ENCODE measurements at regions not wholly inside any gene's neighbourhood (a gene's known extent, or its start where the extent isn't known, plus 50 kb on each side); places are given as distances from the start of the nearest gene placed in this dataset.

GRCh38 chr5:133782736-133783135, 170.4 kb upstream of the FSTL4 start:
- Mint-ChIP-seq H3K4me1 (ENCODE audit: low read depth) (no peaks in the 10 kb centered on the region), H3K4me3 (ENCODE audit: low read depth) (no peak overlapping the region), H3K9me3 (ENCODE audit: low read depth) (no peaks in the 10 kb centered on the region), H3K27ac (no peak overlapping the region), H3K27me3 (peaks cover 10% of the 10 kb centered on the region), H3K36me3 (ENCODE audit: insufficient read depth) (no peaks in the 10 kb centered on the region)
- DNase-seq (ENCODE audit: low spot score, unreplicated experiment) = no peak
- no peak for TF ChIP-seq CTCF (IDR thresholded peaks at IDR 0.05; ENCODE audit: unreplicated experiment)

DNA sequence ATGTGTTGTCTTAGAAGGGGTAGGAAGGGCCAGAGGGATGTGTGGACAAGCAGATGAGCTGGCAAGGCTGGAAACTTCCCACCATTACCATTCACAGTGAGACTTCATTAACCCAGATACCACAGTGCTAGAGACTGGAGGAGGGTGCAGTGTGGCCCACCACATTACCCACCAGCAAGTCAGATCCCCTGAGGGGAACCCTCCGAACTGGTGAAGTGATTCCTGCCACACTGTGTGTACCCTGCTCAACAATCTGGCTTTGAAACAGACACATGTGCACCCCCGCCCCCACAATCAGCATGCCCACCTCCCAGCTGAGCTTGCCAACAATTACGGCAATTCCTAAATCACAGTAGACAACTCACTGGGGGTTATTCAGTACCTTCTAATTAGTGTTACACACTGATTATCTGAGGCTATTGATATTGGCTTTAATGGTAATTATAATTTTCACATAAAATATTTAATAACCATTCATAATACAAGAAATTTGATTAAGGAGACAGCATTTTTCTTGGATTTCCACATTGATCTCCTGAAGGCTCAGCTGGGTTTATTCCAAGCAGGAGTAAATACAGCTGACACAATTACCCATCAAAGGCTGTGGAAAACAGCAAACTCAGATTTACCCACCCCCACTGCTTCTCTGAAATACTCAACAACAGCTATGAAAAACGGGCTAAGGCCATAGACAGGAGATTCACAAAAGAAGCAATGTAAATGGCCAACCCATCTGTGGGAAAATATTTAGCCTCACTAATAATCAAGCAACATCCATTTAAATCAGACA, 169.3 kb upstream of the FSTL4 start:
- Mint-ChIP-seq H3K27ac (no peak overlapping the region), H3K9me3 (ENCODE audit: low read depth) (no peaks in the 10 kb centered on the region), H3K36me3 (ENCODE audit: insufficient read depth) (no peaks in the 10 kb centered on the region), H3K4me3 (ENCODE audit: low read depth) (no peak overlapping the region), H3K27me3 (peaks cover 10% of the 10 kb centered on the region), H3K4me1 (ENCODE audit: low read depth) (no peaks in the 10 kb centered on the region)
- no peak for DNase-seq (ENCODE audit: low spot score, unreplicated experiment)
- no peak for TF ChIP-seq CTCF (IDR thresholded peaks at IDR 0.05; ENCODE audit: unreplicated experiment)

DNA sequence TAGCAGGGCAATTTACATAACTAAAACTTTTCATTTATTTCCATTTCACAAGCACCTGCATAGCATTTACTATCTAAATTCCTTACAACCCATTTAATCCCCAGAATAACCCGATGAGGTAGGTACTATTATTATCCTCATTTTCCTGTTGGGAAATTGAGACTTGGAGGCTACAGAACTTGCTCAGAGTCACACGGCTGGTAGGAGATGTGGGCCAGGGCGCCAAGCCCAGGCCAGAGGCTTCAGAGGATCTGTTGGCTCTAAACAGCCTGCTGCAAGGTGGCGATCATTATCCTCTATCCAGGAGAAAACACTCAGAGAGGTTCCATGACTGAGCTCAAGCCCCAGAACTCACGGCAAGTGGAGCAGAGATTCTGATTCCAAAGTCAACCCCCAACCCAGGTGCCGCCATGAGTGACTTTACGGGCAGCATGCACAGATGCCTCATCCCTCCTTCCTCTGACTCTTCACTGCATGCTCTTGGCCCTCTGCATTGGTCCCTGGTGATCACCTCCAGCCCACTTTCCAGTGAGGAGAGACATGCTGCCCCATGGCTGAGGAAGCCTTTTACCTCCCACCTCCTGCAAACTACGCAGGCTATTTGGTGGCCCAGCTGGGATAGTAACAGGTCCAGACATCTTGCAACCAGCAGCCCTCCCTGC, 168.4 kb upstream of the FSTL4 start:
- Mint-ChIP-seq H3K36me3 (ENCODE audit: insufficient read depth) (no peaks in the 10 kb centered on the region), H3K9me3 (ENCODE audit: low read depth) (no peaks in the 10 kb centered on the region), H3K27ac (no peak overlapping the region), H3K4me3 (ENCODE audit: low read depth) (no peak overlapping the region), H3K4me1 (ENCODE audit: low read depth) (no peaks in the 10 kb centered on the region), H3K27me3 (peaks cover 6% of the 10 kb centered on the region)
- no peak for TF ChIP-seq CTCF (IDR thresholded peaks at IDR 0.05; ENCODE audit: unreplicated experiment)
- DNase-seq (ENCODE audit: low spot score, unreplicated experiment) = no peak

- Mint-ChIP-seq H3K36me3 (ENCODE audit: insufficient read depth) (no peaks in the 10 kb centered on the region), H3K4me3 (ENCODE audit: low read depth) (no peak overlapping the region), H3K4me1 (ENCODE audit: low read depth) (no peaks in the 10 kb centered on the region), H3K9me3 (ENCODE audit: low read depth) (no peaks in the 10 kb centered on the region), H3K27me3 (peaks cover 5% of the 10 kb centered on the region), H3K27ac (no peak overlapping the region)
- peak; percentile 17 for TF ChIP-seq CTCF (IDR thresholded peaks at IDR 0.05; ENCODE audit: unreplicated experiment)
- DNase-seq (ENCODE audit: low spot score, unreplicated experiment) = no peak
These were observed 167.6 kb upstream of the FSTL4 start for GRCh38 chr5:133779828-133780475.

GRCh38 chr5:133778636-133779035, 166.3 kb upstream of the FSTL4 start:
- no peak for DNase-seq (ENCODE audit: low spot score, unreplicated experiment)
- H3K36me3 Mint-ChIP-seq (ENCODE audit: insufficient read depth) = no peaks in the 10 kb centered on the region
- H3K27me3 Mint-ChIP-seq = peaks cover 6% of the 10 kb centered on the region
- no peaks in the 10 kb centered on the region for H3K4me1 Mint-ChIP-seq (ENCODE audit: low read depth)
- H3K9me3 Mint-ChIP-seq (ENCODE audit: low read depth) = no peaks in the 10 kb centered on the region
- TF ChIP-seq CTCF (IDR thresholded peaks at IDR 0.05; ENCODE audit: unreplicated experiment) = no peak
- no peak overlapping the region for H3K4me3 Mint-ChIP-seq (ENCODE audit: low read depth)
- H3K27ac Mint-ChIP-seq = no peak overlapping the region

All from progenitor cell of endocrine pancreas (in vitro differentiated cells).